SK-N-SH treated with all-trans-retinoic acid at 6 μM for 48 hours (cell line): ENCODE measurements at regions not wholly inside any gene's neighbourhood (a gene's known extent, or its start where the extent isn't known, plus 50 kb on each side); places are given as distances from the start of the nearest gene placed in this dataset.

ENCODE experiments used
- ATAC-seq: fragments of 200-7000 bp; cut with Tn5 transposase; 3 replicates; pipeline ENCODE4 v1.9.1; 2020; ENCODE audit warnings: mild to moderate bottlenecking, moderate library complexity
- ARNTL ChIP-seq: fragments of 450-650 bp; formaldehyde crosslinking; IDR thresholded peaks from 2 replicates; pipeline ENCODE4 v1.5.0; 2020; ENCODE audit warnings: low read depth, mild to moderate bottlenecking, moderate library complexity, borderline replicate concordance
- BACH2 ChIP-seq: fragments of 250-450 bp; sonication (Bioruptor Pico); IDR thresholded peaks from 2 replicates; pipeline ENCODE4 v1.9.0; 2021; ENCODE audit warnings: mild to moderate bottlenecking, borderline replicate concordance
- CSDC2 ChIP-seq: fragments of 250-450 bp; sonication (Bioruptor Pico); IDR thresholded peaks from 2 replicates; pipeline ENCODE4 v1.5.0; 2020; ENCODE audit warnings: mild to moderate bottlenecking, moderate library complexity
- OSR1 ChIP-seq: fragments of 250-450 bp; sonication (Bioruptor Pico); IDR thresholded peaks from 2 replicates; pipeline ENCODE4 v1.8.0; 2022; ENCODE audit warnings: moderate library complexity, mild to moderate bottlenecking, inconsistent platforms
- PPARA ChIP-seq: fragments of 250-450 bp; sonication (Bioruptor Pico); IDR thresholded peaks from 2 replicates; pipeline ENCODE4 v1.5.0; 2020; ENCODE audit warnings: mild to moderate bottlenecking, borderline replicate concordance
- RARB ChIP-seq: fragments of 250-450 bp; sonication (Bioruptor Pico); IDR thresholded peaks from 2 replicates; pipeline ENCODE4 v1.8.0; 2021; ENCODE audit warnings: mild to moderate bottlenecking, moderate library complexity
- SNAI2 ChIP-seq: fragments of 250-450 bp; sonication (Bioruptor Pico); IDR thresholded peaks from 2 replicates; pipeline ENCODE4 v1.5.0; 2020; ENCODE audit warnings: mild to moderate bottlenecking, moderate library complexity
- TOX ChIP-seq: fragments of 250-450 bp; sonication (Bioruptor Pico); IDR thresholded peaks from 2 replicates; pipeline ENCODE4 v1.8.0; 2021; ENCODE audit warnings: mild to moderate bottlenecking, moderate library complexity, borderline replicate concordance
- ZFP3 ChIP-seq: fragments of 250-450 bp; sonication (Bioruptor Pico); IDR thresholded peaks from 2 replicates; pipeline ENCODE4 v1.5.0; 2020; ENCODE audit warnings: mild to moderate bottlenecking, moderate library complexity
- ZFP30 ChIP-seq: fragments of 450-650 bp; formaldehyde crosslinking; IDR thresholded peaks from 2 replicates; pipeline ENCODE4 v1.5.0; 2022; ENCODE audit warnings: mild to moderate bottlenecking, moderate library complexity
- ZNF70 ChIP-seq: fragments of 450-650 bp; formaldehyde crosslinking; IDR thresholded peaks from 2 replicates; pipeline ENCODE4 v1.5.0; 2020; ENCODE audit warnings: mild to moderate bottlenecking, moderate library complexity
- ZNF8 ChIP-seq: fragments of 450-650 bp; formaldehyde crosslinking; IDR thresholded peaks from 2 replicates; pipeline ENCODE4 v1.5.0; 2020; ENCODE audit warnings: mild to moderate bottlenecking, moderate library complexity
- TF ChIP-seq, protein P1 (sequence below): fragments of 250-450 bp; sonication (Bioruptor Pico); IDR thresholded peaks from 2 replicates; pipeline ENCODE4 v1.5.0; 2020; ENCODE audit warnings: mild to moderate bottlenecking, moderate library complexity
- TF ChIP-seq, protein P2 (sequence below): fragments of 250-450 bp; sonication (Bioruptor Pico); IDR thresholded peaks from 2 replicates; pipeline ENCODE4 v1.8.0; 2020; ENCODE audit warnings: mild to moderate bottlenecking, moderate library complexity, borderline replicate concordance
- TF ChIP-seq, protein P3 (sequence below): fragments of 250-450 bp; sonication (Bioruptor Pico); IDR thresholded peaks from 2 replicates; pipeline ENCODE4 v1.8.0; 2021; ENCODE audit warnings: low read depth, mild to moderate bottlenecking, moderate library complexity, borderline replicate concordance
- TF ChIP-seq, protein P4 (sequence below): fragments of 250-450 bp; sonication (Bioruptor Pico); IDR thresholded peaks from 2 replicates; pipeline ENCODE4 v1.5.1; 2020; ENCODE audit warnings: low read depth, mild to moderate bottlenecking, moderate library complexity

DNA sequence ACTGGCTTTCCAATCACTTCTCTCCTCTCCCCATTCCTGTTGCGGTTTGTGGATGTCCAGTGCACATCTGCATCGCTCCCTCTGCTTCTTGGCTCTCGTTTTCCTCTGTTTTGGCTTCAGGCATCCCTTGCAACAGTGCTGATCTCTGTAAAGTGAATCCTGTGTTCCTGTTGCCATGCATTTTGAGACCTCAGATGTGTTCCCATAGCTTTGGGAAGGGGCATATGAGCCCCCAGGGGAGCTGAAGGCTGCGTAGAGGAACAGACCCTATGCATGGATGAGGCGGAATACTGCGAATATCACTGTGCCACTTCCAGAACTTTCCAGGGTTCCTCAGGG is 168.4 kb upstream of the HAAO start:
- TF ChIP-seq BACH2 (CRISPR knock-in tag) (no peak), ZFP3 (CRISPR knock-in tag) (no peak), RARB (CRISPR knock-in tag) (no peak)
- TF ChIP-seq, protein P1, sequence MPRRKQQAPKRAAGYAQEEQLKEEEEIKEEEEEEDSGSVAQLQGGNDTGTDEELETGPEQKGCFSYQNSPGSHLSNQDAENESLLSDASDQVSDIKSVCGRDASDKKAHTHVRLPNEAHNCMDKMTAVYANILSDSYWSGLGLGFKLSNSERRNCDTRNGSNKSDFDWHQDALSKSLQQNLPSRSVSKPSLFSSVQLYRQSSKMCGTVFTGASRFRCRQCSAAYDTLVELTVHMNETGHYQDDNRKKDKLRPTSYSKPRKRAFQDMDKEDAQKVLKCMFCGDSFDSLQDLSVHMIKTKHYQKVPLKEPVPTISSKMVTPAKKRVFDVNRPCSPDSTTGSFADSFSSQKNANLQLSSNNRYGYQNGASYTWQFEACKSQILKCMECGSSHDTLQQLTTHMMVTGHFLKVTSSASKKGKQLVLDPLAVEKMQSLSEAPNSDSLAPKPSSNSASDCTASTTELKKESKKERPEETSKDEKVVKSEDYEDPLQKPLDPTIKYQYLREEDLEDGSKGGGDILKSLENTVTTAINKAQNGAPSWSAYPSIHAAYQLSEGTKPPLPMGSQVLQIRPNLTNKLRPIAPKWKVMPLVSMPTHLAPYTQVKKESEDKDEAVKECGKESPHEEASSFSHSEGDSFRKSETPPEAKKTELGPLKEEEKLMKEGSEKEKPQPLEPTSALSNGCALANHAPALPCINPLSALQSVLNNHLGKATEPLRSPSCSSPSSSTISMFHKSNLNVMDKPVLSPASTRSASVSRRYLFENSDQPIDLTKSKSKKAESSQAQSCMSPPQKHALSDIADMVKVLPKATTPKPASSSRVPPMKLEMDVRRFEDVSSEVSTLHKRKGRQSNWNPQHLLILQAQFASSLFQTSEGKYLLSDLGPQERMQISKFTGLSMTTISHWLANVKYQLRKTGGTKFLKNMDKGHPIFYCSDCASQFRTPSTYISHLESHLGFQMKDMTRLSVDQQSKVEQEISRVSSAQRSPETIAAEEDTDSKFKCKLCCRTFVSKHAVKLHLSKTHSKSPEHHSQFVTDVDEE (CRISPR knock-in tag): no peak

DNA sequence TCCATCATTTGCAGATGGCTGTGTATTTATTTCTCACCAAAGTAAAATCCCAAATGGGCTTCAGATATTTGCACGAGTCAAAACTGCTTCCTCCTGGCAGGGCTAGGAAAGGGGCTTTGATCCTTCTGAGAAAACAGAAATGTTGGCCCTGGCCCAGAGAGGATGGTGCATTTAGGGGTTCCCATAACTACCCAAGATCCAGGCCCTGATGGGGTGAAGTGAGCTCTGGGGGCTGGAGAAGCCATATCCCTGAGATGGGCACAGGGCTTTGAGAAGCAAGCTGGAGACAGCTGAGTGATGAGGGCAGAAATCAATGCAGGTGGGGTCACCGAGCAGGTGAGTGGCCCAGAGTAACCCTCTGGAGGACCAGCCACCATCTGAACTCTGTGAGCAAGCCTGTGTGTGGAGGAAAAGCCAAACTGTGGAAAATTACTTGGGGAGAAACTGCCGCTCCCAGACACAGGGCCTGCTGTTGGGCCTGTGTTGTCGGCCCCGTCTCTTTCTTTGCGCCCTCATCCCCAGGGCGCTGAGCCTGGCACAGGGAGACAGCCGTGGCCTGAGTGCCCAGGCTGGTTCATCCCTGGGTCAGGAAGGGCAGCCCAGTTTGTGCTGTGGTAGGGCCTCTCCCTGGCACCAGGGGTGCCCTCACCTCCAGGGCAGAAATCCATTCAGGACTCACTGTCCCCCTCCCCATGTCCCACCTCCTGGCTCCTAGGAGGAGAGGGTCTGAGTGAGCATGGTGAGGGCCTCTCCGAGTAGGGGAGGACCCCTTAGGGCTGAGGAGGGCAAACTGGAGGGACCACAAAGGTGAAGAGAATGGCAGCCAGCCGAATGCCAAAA is 167.8 kb upstream of the HAAO start:
- ATAC-seq: no peak
- TF ChIP-seq TOX (CRISPR knock-in tag) (no peak), SNAI2 (CRISPR knock-in tag) (no peak), ZNF8 (CRISPR knock-in tag) (no peak), OSR1 (CRISPR knock-in tag) (no peak), ZFP30 (no peak), ZNF70 (CRISPR knock-in tag) (no peak), BACH2 (CRISPR knock-in tag) (no peak), RARB (CRISPR knock-in tag) (no peak), ARNTL (CRISPR knock-in tag) (no peak), CSDC2 (CRISPR knock-in tag) (no peak), PPARA (no peak)
- TF ChIP-seq, protein P2, sequence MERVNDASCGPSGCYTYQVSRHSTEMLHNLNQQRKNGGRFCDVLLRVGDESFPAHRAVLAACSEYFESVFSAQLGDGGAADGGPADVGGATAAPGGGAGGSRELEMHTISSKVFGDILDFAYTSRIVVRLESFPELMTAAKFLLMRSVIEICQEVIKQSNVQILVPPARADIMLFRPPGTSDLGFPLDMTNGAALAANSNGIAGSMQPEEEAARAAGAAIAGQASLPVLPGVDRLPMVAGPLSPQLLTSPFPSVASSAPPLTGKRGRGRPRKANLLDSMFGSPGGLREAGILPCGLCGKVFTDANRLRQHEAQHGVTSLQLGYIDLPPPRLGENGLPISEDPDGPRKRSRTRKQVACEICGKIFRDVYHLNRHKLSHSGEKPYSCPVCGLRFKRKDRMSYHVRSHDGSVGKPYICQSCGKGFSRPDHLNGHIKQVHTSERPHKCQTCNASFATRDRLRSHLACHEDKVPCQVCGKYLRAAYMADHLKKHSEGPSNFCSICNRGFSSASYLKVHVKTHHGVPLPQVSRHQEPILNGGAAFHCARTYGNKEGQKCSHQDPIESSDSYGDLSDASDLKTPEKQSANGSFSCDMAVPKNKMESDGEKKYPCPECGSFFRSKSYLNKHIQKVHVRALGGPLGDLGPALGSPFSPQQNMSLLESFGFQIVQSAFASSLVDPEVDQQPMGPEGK (CRISPR knock-in tag): no peak
- TF ChIP-seq, protein P1 (CRISPR knock-in tag): no peak

More for the DNA sequence above, 168.4 kb upstream of the HAAO start:
- ATAC-seq: no peak

DNA sequence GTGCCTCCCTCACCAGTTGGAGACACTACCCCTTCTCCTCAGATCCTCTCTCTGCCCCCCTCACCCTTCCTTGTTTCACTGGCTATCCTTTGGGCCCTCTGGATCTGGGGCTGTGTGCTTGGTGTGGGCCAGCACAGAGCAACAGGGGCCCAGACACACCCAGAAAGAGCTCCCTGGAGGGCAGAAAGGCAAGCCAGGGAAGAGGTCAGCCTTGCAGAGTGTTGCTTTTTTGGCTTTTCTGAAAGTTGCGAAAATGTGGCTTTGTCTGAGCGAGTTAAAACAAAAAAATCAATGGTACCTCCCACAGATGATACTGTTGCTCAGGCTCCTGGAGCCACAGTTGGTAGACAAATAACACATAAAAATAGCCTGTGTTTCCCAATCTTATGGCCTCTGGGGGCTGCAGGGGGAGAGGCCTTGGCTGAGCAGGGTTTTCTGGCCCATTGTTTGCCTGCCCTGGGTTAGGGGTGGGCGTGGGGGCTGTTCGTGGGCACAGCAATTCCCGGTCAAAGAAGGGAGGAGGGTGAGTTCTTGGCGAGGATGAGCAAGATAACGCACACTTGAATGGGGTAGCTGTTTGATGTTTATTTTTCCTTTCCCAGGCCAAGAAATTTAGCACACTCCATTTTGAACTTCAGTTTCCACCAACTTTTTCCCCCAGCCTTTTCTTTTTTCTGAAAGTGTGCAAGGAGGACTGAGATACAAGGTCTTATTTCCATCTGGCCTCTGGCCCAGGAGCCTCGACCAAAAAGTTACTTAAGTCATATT is 167.0 kb upstream of the HAAO start:
- ATAC-seq: no peak
- TF ChIP-seq ZFP30 (no peak), BACH2 (CRISPR knock-in tag) (no peak), CSDC2 (CRISPR knock-in tag) (no peak), OSR1 (CRISPR knock-in tag) (no peak), ZNF70 (CRISPR knock-in tag) (no peak)
- TF ChIP-seq, protein P3, sequence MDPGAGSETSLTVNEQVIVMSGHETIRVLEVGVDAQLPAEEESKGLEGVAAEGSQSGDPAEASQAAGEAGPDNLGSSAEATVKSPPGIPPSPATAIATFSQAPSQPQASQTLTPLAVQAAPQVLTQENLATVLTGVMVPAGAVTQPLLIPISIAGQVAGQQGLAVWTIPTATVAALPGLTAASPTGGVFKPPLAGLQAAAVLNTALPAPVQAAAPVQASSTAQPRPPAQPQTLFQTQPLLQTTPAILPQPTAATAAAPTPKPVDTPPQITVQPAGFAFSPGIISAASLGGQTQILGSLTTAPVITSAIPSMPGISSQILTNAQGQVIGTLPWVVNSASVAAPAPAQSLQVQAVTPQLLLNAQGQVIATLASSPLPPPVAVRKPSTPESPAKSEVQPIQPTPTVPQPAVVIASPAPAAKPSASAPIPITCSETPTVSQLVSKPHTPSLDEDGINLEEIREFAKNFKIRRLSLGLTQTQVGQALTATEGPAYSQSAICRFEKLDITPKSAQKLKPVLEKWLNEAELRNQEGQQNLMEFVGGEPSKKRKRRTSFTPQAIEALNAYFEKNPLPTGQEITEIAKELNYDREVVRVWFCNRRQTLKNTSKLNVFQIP (CRISPR knock-in tag): no peak
- TF ChIP-seq, protein P2 (CRISPR knock-in tag): no peak
- TF ChIP-seq, protein P1 (CRISPR knock-in tag): no peak
- TF ChIP-seq, protein P4, sequence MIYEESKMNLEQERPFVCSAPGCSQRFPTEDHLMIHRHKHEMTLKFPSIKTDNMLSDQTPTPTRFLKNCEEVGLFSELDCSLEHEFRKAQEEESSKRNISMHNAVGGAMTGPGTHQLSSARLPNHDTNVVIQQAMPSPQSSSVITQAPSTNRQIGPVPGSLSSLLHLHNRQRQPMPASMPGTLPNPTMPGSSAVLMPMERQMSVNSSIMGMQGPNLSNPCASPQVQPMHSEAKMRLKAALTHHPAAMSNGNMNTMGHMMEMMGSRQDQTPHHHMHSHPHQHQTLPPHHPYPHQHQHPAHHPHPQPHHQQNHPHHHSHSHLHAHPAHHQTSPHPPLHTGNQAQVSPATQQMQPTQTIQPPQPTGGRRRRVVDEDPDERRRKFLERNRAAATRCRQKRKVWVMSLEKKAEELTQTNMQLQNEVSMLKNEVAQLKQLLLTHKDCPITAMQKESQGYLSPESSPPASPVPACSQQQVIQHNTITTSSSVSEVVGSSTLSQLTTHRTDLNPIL: no peak
